ENCODE measurements at regions not wholly inside any gene's neighbourhood (a gene's known extent, or its start where the extent isn't known, plus 50 kb on each side); places are given as distances from the start of the nearest gene placed in this dataset.

- Mint-ChIP-seq H3K9me3 (ENCODE audit: insufficient read depth) (peaks cover 3% of the 10 kb centered on the region), H3K27me3 (peaks cover 9% of the 10 kb centered on the region), H3K4me3 (no peak overlapping the region), H3K4me1 (no peaks in the 10 kb centered on the region), H3K27ac (no peak overlapping the region)
- no peaks in the 10 kb centered on the region for H4K20me1 ChIP-seq (ENCODE audit: control insufficient read depth, insufficient read depth, low read length, poor library complexity, severe bottlenecking)
- 75% methylated on average over 1 of the region's 3 CpGs for WGBS (ENCODE audit: insufficient coverage)
- no peak overlapping the region for H2AFZ ChIP-seq (ENCODE audit: insufficient read depth, low read depth, low read length, poor library complexity, severe bottlenecking)
- no peak overlapping the region for H3K4me3 ChIP-seq (ENCODE audit: control extremely low read depth in 1 of 5, extremely low read depth in 1 of 5, insufficient read depth in 1 of 5, low read depth in 2 of 5, low read length in 4 of 5)
- no peak overlapping the region for H3K4me2 ChIP-seq (replicated peaks; ENCODE audit: low read depth, low read length, poor library complexity, severe bottlenecking)
- H3K9me3 ChIP-seq (ENCODE audit: control extremely low read depth in 1 of 3, control insufficient read depth in 2 of 3, insufficient read depth in 1 of 3, low read length in 2 of 3): peaks cover 0 to 12% (median 5%) of the 10 kb centered on the region in 3 donors
- no peak for DNase-seq
- H3K79me2 ChIP-seq (ENCODE audit: control insufficient read depth, insufficient read depth, low read length): no peaks in the 10 kb centered on the region
- H3K4me1 ChIP-seq (ENCODE audit: control insufficient read depth in 2 of 2, insufficient read depth in 2 of 2, low read length in 2 of 2): no peaks in the 10 kb centered on the region
- H3K9ac ChIP-seq (ENCODE audit: low read length): no peak overlapping the region
- no peaks in the 10 kb centered on the region for H3K36me3 ChIP-seq (replicated peaks in 1 of 2; ENCODE audit: control extremely low read depth in 1 of 2, control insufficient read depth in 1 of 2, extremely low read depth in 1 of 2, insufficient read depth in 2 of 2, low read length in 1 of 2)
- intact Hi-C loops (cut with micrococcal nuclease): no loop called here
- TF ChIP-seq EZH2 (IDR thresholded peaks at IDR 0.05; ENCODE audit: borderline replicate concordance, insufficient read depth, low read depth, low read length, poor library complexity, severe bottlenecking): no peak
- no peak for TF ChIP-seq CTCF (IDR thresholded peaks at IDR 0.05)
- no peak overlapping the region for H3K27ac ChIP-seq (ENCODE audit: low read length in 2 of 2)
- POLR2A ChIA-PET: no interaction called here
- CTCF ChIA-PET: no interaction called here
- ATAC-seq (ENCODE audit: low read depth): no peak
- no peaks in the 10 kb centered on the region for H3K27me3 ChIP-seq (replicated peaks in 1 of 4; ENCODE audit: control extremely low read depth in 1 of 4, control insufficient read depth in 3 of 4, insufficient read depth in 4 of 4, low read length in 3 of 4)
Observed at GRCh38 chr5:67644221-67644920, 447.8 kb upstream of the CD180 start.

GRCh38 chr5:67643536-67643935, 446.9 kb upstream of the CD180 start:
- Histone ChIP-seq H3K27me3 (replicated peaks in 1 of 4; ENCODE audit: control extremely low read depth in 1 of 4, control insufficient read depth in 3 of 4, insufficient read depth in 4 of 4, low read length in 3 of 4) (no peaks in the 10 kb centered on the region), H3K79me2 (ENCODE audit: control insufficient read depth, insufficient read depth, low read length) (no peaks in the 10 kb centered on the region), H4K20me1 (ENCODE audit: control insufficient read depth, insufficient read depth, low read length, poor library complexity, severe bottlenecking) (no peaks in the 10 kb centered on the region), H2AFZ (ENCODE audit: insufficient read depth, low read depth, low read length, poor library complexity, severe bottlenecking) (no peak overlapping the region), H3K4me2 (replicated peaks; ENCODE audit: low read depth, low read length, poor library complexity, severe bottlenecking) (no peak overlapping the region), H3K36me3 (replicated peaks in 1 of 2; ENCODE audit: control extremely low read depth in 1 of 2, control insufficient read depth in 1 of 2, extremely low read depth in 1 of 2, insufficient read depth in 2 of 2, low read length in 1 of 2) (no peaks in the 10 kb centered on the region), H3K4me3 (ENCODE audit: control extremely low read depth in 1 of 5, extremely low read depth in 1 of 5, insufficient read depth in 1 of 5, low read depth in 2 of 5, low read length in 4 of 5) (no peak overlapping the region), H3K9me3 (ENCODE audit: control extremely low read depth in 1 of 3, control insufficient read depth in 2 of 3, insufficient read depth in 1 of 3, low read length in 2 of 3) (peaks cover 0 to 12% (median 5%) of the 10 kb centered on the region in 3 donors), H3K27ac (ENCODE audit: low read length in 2 of 2) (no peak overlapping the region), H3K9ac (ENCODE audit: low read length) (no peak overlapping the region), H3K4me1 (ENCODE audit: control insufficient read depth in 2 of 2, insufficient read depth in 2 of 2, low read length in 2 of 2) (no peaks in the 10 kb centered on the region)
- Mint-ChIP-seq H3K27me3 (peaks cover 1% of the 10 kb centered on the region), H3K9me3 (ENCODE audit: insufficient read depth) (peaks cover 3% of the 10 kb centered on the region), H3K4me3 (no peak overlapping the region), H3K27ac (no peak overlapping the region), H3K4me1 (no peaks in the 10 kb centered on the region)
- DNase-seq (no peak), ATAC-seq (ENCODE audit: low read depth) (no peak)
- ChIA-PET CTCF (no interaction called here), POLR2A (no interaction called here)
- TF ChIP-seq CTCF (IDR thresholded peaks at IDR 0.05) (no peak), EZH2 (IDR thresholded peaks at IDR 0.05; ENCODE audit: borderline replicate concordance, insufficient read depth, low read depth, low read length, poor library complexity, severe bottlenecking) (no peak)
- no CpG with 5 or more reads among the region's 2 CpGs for WGBS (ENCODE audit: insufficient coverage)
- intact Hi-C loops (cut with micrococcal nuclease): no loop called here

Data from B cell (primary cell).